SK-N-DZ (cell line): ENCODE measurements at regions not wholly inside any gene's neighbourhood (a gene's known extent, or its start where the extent isn't known, plus 50 kb on each side); places are given as distances from the start of the nearest gene placed in this dataset.
A peak's percentile ranks its signal among the peaks of the same experiment; 100 is the strongest.
"Not testable (repeated sequence)": the region's sequence is repeated elsewhere in the genome, so short reads cannot be mapped to it uniquely, and the experiment has no call there.

Experiments
- DNase-seq: peaks from one replicate; pipeline ENCODE4 v3.0.0-alpha.2; 2015; ENCODE audit warnings: low spot score

DNA sequence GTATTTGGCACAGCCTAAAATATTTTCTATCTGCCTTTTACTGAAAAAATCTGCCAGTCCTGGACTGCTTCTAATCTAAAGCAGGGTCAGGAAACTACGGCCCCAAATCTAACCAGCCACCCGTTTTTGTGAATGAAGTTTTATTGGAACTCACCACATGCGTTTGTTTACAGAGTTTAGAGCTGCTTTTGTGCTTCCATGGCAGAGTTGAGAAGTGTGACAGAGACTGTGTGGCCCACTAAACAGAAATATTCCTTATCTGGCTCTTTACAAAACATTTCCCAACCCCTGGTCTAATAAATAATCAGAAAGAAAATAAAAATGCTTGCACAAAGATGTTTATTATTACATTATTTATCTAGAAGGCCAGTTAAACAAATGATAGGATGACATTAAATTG, 110.2 kb downstream of the COPRS start:
- DNase-seq: no peak

- DNase-seq: no peak
These were observed 112.1 kb downstream of the COPRS start for GRCh38 chr17:31746884-31747495.

DNA sequence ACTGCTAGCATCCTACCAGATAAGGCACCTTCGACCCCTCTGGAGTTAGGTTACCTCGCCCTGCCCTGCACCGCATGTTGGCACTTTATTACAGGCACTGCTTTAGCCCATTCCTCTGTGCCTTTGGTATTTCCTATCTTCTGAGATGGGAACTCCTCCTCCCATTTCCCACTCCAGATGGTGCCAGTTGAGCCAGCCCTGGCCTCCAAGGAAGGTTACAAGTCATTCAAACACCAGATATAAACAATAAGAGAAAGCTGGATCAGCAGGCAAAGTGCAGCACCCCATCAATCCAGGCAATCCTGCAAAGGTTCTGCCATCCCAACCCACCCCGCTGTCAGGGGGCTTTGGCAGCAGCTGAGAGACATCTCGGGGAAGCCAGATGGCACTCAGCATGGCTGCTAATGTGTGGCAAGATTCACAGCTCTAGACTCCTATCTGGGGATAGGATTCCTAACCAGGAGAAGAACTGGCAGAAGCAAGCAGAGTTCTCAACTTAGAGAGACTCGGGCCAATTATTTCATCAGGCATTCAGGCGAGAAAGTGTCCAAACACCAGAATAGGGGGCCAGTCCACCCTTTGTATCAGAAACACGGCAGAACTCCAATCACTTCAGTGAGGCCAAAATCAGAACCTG, 113.0 kb downstream of the COPRS start:
- DNase-seq: no peak

- no peak for DNase-seq
These were observed 114.5 kb downstream of the COPRS start for GRCh38 chr17:31744511-31744951.

GRCh38 chr17:31743797-31744196, 115.2 kb downstream of the COPRS start:
- DNase-seq: no peak

DNA sequence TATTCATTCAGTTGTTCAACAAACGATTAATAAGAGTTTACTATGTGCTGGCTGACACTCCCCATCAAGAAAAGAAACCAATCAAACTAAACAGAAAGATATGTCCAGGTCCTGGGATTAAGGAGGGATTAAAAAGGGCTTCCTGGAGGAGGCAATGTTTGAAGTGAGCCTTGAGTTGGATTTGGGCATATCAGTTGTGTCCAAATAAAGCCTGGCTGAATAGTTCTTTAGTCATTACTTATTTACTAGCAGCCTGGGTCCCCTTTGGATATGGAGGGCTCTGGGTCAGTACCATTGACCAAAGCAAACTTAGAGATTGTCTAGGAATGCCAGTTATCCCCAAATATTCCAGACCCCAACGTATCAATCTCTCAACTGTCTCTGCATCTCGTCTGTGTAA, 117.7 kb downstream of the COPRS start:
- no peak for DNase-seq

DNA sequence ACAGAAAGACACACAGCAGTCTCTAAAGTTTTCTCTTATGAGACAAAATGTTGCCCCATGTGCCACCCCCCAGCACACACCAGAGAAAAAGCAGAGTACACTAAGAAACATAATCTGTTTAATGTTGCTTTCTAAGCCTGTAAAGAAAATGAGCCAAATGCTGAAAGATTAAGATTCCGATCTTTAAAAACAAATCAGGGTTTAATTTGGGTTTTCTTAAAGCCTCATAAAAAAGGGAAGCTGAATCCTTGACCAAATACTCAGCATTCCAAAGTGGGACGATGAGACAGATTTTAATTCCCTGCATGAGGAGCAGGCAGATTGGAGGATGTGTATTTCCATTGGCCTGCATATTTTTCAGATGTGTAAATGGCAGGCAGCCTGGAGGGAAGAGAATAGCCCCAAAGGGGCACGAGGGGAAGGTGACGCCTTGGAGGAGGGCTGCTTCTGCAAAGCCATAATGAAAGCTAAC, 118.4 kb downstream of the COPRS start:
- no peak for DNase-seq

- DNase-seq: no peak
These were observed 119.9 kb downstream of the COPRS start for GRCh38 chr17:31738996-31739699.

DNA sequence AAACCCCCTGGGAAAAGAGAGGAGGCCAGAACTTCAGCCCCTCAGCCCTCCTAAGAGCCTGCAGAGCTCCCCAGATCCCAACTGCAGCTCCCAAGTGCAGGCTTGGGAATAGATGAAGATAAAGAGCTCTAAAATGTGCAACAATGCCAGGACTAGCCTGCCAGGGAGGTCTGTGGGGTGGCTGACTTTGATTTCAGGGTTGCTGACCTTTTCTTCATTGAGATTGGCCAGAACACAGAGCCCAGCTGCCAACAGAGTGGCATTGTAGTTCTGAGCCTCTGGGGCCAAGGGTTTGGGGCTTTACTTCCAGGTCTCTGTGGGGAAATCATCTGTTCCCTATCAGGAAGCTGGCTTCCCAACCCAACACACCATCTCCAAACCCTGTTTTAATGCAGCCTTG, 120.6 kb downstream of the COPRS start:
- no peak for DNase-seq

- DNase-seq: no peak
These were observed 121.0 kb downstream of the COPRS start for GRCh38 chr17:31738067-31738466.

GRCh38 chr17:31736855-31737625, 122.0 kb downstream of the COPRS start:
- no peak for DNase-seq

DNA sequence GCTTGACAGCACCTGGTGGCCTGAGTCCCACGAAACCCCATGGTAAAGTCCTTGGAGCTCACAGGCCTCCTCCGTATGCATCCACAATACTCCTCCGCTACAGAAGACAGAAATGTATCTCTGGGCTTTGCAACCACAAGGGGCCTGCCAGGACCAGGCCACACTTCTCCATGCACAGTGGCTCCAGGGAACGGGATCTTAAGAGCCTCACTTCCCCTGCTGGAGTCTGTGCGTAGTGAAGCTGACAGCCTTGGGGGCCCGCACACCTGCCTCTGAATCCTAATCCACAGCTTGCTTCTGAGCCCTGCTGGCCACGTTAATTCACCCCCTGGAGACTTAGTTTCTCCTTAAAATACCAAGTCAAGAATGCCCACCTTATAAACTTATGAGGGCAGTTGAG, 125.7 kb downstream of the COPRS start:
- DNase-seq: peak; percentile 63

- not testable (repeated sequence) for DNase-seq
These were observed 127.4 kb downstream of the COPRS start for GRCh38 chr17:31731585-31732154.

GRCh38 chr17:31731118-31731517, 127.9 kb downstream of the COPRS start:
- no peak for DNase-seq

GRCh38 chr17:31726980-31727427, 132.0 kb downstream of the COPRS start:
- DNase-seq: no peak

GRCh38 chr17:31724619-31725018, 134.4 kb downstream of the COPRS start:
- DNase-seq: no peak

DNA sequence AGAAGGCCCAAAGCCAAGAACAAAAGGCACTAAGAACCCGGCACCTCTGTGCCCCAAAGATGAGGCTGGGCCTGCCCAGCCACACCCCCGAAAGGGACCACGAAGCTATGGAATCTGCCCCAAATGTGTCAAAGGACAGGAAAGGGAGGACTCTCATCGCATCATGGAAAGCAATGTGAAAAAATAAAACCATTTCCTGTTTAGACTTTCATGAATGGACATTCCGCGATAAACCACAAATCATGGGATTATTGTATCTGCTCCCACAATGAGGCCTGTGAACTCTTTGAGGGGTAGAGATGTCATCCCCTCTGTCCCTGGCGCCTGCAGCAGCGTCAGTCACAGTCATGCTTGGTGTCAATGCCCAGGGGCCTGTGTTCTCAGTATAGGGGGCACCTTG, 135.0 kb downstream of the COPRS start:
- no peak for DNase-seq

DNA sequence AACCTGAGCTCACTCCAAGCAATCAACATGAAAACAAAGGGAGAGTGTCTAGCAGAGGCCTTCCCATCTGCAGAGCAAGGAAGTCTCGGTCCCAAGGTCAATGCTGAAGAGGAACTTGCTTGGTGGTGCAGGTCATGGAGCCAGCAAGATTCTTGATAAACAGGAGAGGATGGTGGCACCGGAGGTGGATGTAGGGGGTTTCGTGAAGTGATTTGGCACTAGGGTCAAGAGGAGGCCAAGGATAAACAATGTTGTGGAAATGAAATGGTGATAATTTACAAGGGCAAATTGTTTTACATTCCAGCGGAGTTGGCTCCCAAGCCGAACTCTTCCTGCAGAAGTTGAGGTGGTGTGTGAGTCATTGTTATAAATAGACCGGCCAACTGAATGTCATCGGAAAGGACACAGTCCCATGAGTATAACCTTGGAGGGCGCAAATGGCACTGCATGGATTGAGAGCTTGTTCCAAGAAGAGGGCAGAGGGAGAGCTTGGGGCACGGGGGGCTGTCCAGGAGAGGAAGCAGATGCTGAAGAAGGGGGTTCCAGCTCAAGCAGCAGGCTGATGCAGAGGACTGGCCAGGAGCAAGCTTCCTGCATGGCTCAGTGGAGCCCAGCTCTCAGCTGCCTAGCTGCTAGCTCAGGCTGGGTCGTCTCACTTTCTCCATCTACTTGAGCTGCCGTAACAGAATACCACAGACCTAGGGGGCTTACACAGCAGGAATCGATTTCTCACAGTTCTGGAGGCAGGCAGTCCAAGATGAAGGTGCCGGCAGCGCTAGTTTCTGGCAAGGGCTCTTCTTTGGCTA, 136.6 kb downstream of the COPRS start:
- DNase-seq: no peak

DNA sequence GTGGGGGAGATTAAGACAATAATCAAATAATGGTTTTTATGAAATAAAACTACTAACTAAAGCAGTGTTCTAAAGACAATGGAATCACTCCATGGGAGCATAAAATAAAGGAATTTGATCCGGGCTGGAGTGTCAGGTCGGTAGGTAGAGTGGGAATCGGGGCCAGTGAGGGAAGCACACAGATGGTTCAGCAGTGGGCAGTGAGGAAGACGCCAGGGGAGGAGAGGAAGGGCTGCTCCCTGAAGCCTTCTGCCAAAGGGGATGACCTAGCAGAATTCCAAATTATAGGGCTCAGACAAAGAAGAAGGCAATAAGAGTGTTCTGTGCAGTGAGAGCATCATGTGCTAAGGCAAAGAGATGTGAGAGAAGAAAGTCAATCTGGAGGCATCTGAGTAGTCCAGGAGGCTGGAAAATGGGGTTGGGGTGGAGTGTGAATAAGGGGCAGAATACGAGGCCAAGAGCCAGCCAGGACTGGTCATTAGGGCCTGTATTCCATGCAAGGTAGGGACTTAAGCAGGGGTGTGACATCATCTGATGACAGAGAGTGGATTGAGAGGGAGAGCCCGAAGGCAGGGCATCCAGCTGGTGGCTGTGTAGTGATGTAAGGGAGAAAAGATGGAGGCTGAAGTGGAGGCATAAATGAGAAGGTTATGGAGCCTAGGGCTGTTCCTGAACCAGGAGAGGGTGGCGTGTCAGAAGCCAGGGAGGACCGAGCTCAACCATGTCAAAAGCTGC, 137.6 kb downstream of the COPRS start:
- no peak for DNase-seq

DNA sequence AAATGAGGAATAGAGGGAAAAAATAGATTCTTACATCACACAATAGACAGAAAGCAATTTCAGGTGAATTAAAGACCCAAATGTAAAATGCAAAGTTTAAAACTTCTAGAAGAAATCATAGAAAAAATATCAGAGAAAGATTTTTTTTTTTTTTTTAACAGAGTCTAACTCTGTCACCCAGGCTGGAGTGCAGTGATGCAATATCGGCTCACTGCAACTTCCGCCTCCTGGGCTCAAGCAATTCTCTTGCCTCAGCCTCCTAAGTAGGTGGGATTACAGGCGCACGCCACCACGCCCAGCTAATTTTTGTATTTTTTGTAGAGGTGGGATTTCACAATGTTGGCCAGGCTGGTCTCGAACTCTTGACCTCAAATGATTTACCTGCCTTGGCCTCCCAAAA, 141.8 kb downstream of the COPRS start:
- not testable (repeated sequence) for DNase-seq
